ENCODE measurements at regions not wholly inside any gene's neighbourhood (a gene's known extent, or its start where the extent isn't known, plus 50 kb on each side); places are given as distances from the start of the nearest gene placed in this dataset.
"Not testable (repeated sequence)": the region's sequence is repeated elsewhere in the genome, so short reads cannot be mapped to it uniquely, and the experiment has no call there.

DNA sequence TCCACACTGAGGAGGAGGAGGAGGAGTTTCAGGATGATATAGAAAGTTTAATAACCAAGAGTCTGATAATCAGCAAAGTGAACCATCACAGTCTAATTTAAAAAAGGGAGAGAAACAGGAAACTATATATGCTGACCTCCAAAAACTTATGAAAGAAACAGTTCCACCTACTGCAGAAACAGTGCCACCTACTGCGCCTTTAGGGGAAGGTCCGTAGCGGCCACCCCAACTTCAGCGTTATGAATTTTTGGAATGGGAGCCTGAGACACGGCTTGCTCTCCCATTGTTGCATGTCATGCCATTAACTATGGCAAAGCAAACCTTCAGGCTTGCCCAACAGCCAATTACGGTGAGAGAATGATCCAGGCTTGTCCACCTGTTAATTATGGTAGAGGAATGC, 1719.2 kb upstream of the LRRTM1 start:
- DNase-seq: no peak

DNA sequence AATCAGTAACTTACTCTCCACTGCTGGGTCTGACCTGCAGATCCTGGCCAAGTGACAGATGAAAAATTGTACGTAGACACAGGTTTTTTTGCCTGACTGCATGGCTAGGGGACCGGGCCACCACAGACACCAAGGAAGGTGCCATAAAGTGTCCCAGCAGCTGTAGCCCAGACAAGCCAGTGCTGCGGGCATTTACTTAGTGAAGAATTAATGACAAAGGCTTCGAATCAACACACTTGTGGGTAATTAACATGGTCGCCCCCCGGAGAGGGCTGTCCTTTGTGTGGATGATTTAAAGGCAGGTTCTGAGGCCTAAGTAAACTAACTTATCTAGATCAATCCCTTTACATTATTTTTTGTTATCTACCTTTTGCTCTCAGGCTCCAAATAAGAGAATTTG, 1709.1 kb upstream of the LRRTM1 start:
- DNase-seq: no peak

GRCh38 chr2:82007071-82007664, 1702.6 kb upstream of the LRRTM1 start:
- DNase-seq: peak; percentile 49

DNA sequence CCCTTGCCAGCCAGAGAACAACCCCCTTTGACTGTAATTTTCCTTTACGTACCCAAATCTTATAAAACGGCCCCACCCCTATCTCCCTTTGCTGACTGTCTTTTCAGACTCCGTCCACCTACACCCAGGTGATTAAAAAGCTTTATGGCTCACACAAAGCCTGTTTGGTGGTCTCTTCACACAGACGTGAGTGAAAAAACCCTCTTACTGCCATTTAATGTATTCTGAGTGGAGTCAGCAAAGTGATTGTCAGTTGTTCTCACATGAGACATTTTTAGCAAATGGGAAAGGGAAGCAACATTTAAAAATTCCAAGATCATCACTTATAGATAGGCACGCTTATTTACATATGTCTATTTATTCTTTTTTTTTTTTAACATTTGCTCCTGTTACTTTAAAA, 1701.3 kb upstream of the LRRTM1 start:
- DNase-seq: not testable (repeated sequence)

GRCh38 chr2:82001614-82002013, 1697.1 kb upstream of the LRRTM1 start:
- no peak for DNase-seq

GRCh38 chr2:82000606-82001005, 1696.1 kb upstream of the LRRTM1 start:
- no peak for DNase-seq

DNA sequence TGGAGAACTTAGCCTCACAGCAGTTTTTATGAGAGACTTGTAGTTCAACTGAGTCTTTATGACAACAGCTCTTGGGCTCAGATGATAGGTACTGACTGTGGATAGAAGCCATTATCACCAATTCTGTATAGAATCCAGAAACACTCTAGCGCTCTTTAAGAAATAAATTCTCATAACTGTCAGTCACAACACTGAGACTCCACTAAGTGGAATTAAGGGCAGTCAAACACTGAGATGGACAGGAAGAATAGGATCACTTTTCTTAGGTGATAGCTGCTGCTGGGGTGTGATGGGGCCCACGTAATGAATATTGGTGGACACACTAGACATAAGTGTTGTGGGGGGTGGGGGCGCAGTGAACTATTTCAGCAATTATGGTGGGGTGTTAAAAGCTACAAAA, 1691.8 kb upstream of the LRRTM1 start:
- DNase-seq: no peak

DNA sequence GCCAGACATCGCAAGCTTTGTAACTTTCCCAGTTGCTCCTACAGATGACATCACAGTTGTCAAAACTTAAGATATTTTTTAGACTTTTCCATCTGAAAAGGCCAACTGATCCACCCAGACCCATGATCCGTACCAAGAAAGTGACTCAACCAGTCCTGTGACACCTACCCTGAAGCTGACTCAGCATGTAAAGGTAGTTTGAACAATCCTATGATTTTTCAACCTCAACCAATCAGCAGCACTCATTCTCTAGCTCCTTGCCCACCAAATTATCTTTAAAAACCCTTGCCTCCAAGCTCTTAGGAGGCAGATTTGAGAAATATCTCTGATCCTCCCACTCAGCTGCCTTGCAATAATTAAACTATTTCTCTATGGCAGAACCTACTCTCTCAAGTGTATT, 1686.7 kb upstream of the LRRTM1 start:
- no peak for DNase-seq

DNA sequence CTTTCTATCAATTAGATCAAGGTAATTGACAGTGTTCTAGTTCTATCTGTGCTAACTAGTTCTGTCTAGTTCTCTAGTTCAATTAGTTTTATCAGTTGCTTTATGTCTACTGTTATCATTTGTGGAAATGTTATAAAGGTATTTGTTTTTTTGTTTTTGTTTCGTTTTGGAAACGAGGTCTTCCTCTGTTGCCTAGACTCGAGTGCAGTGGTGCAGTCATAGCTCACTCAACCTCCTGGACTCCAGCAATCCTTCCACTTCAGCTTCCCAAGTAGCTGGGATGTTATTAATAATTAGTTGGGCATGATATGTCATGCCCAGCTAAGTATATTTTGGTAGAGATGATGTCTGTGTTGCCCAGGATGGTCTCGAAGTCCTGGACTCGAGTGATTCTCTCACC, 1682.8 kb upstream of the LRRTM1 start:
- DNase-seq: no peak

DNA sequence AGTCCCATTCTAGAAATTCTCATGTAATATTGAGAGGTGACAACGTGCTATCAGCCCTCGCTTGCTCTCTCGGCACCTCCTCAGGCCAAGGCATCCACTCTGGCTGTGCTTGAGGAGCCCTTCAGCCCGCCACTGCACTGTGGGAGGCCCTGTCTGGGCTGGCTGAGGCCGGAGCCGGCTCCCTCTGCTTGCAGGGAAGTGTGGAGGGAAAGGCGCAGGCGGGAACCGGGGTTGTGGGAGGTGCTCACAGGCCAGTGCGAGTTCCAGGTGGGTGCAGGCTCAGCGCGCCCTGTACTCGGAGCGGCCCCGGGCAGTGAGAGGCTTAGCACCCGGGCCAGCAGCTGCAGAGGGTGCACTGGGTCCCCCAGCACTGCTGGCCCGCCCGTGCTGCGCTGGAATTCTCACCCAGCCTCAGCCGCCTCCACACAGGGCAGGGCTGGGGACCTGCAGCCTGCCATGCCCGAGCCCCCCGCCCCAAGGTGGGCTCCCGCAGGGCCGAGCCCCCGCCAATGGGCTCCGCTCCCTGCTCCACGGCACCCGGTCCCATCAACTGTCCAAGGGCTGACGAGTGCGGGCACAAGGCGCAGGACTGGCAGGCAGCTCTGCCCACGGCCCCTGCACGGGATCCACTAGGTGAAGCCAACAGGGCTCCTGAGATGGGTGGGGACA, 1680.6 kb upstream of the LRRTM1 start:
- DNase-seq: no peak

- no peak for DNase-seq
Observed at GRCh38 chr2:81981585-81981984, 1677.0 kb upstream of the LRRTM1 start.

- DNase-seq: no peak
Observed at GRCh38 chr2:81979086-81979485, 1674.5 kb upstream of the LRRTM1 start.

DNA sequence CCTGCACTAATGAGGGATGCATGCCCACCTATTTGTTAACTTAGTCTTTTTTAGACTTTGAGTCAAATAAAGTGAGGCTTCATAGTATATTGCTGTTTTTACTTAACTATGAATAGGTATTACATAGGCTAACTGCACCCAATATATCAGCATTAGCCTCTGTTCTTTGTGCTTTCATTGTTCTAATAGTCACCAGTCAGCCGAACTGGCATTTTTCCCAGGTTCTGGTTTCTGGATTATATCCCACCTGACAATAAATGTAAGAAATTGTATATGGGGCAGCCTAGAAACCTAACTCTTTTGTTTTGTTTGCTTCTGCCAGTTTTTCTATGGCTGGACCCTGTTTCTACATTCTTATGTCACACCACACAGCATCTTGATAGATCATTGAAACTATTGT, 1672.4 kb upstream of the LRRTM1 start:
- DNase-seq: no peak

- DNase-seq: no peak
Observed at GRCh38 chr2:81974216-81974615, 1669.7 kb upstream of the LRRTM1 start.

DNA sequence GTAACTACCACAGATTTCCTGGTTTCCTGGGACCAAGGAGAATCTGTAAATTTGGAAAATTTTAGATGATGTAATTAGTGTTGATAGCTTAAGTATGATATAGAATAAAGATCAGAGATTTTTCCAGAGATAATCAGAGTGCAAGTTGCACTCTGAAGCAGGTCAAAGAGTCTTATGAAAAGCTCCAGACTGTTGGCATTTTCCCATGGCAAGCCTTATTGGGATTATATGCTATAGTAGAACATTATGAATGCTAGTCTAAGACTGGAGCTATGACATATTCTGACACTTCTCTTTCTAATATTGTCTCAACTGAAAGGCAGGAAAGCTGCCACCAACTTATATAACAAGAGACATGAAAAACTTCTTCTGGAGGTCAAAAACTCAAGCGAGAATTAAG, 1638.3 kb upstream of the LRRTM1 start:
- no peak for DNase-seq

DNA sequence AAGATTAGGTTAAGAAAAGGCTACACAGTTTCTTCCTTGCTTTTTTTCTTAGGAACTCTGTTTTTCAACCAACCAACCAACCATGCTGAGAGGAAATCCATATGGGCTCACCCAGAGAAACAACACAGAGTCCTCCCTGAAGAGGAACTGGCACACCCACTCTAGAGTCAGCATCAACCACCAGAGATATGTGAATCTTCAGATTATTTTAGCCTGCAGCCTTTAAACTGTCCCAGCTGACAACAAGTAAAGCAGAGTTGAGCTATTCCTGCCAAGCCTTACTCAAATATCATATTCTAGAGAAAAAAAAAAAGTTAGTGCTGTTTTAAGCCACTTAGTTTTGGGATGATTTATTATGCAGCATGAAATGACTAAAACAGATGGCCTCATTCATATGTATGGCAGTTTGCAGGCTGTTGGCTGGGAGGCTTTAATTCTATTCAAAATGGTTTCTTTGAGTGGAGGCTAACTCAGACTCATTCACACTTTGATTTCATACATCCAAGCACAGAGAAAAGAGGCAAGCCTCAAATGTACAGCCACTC, 1637.7 kb upstream of the LRRTM1 start:
- no peak for DNase-seq

DNA sequence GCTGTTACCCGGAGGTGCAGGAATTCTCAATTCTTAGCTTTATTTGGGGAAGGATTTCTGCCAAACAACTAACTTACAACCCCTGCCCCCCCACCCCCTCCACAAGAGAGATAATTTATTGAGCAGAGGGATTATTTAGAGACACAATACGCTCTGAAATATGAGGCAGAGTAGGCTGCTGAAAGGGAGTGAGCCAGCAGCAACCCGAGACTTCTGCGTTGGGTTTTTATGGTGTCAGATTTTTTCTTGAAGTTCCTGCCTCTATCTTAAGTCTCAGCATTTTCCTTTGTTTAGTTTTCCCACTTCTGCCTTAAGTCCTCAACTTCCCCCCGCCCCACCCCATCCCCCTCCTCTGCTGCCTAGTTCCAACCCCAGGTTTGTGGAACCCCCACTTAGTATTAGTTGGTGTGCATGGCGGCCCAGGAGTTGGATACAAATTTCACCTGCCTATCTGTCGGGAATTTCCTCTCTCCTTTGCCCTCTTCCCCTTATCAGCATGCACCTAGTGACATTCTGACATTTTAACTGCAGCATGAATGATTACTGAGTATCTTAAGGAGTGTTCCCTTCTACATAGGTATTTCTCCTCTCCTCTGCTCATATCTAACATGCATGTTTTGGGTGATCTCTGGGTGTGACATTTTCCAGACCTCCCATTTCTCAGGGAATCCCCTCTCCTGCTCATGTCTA, 1635.9 kb upstream of the LRRTM1 start:
- DNase-seq: no peak

DNA sequence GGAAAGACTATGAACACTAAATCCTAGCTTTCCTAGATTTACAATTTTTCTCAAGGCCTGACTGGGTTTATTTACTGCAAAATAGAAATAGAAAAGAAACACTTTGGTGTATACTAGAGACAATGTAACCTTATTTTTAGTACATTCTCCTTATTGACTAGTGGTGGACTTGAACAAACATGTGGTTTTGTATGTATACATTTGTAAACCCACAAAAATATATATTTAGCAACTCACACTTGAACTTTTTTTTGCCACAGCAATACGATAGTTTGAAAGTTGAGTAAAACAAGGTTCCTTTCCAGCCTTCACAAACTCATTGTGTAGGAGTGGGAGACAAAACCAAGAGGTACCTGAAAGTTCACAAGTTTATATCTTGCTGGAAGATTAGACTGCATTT, 1633.4 kb upstream of the LRRTM1 start:
- no peak for DNase-seq

DNA sequence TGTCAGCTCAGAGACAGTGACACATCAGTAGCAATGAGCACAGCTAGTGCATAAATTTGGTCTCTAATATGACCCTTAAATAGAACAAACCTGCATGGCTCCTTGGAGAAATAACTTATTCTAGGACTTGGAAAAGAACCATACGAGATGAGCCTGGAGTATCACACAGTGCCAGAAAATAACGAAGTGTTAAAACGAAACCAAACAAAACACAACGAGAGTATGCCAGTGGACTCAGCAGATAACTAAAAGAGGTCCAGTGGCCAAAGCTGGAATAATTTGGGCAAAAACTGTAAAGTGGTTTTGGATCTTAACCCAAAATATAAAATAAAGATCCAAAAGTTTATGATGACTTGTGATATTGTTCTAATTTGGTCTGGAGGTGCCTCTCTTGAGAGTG, 1599.0 kb upstream of the LRRTM1 start:
- DNase-seq: no peak

GRCh38 chr2:81901017-81901416, 1596.5 kb upstream of the LRRTM1 start:
- DNase-seq: peak; percentile 4

GRCh38 chr2:81895620-81896250, 1591.2 kb upstream of the LRRTM1 start:
- no peak for DNase-seq

DNA sequence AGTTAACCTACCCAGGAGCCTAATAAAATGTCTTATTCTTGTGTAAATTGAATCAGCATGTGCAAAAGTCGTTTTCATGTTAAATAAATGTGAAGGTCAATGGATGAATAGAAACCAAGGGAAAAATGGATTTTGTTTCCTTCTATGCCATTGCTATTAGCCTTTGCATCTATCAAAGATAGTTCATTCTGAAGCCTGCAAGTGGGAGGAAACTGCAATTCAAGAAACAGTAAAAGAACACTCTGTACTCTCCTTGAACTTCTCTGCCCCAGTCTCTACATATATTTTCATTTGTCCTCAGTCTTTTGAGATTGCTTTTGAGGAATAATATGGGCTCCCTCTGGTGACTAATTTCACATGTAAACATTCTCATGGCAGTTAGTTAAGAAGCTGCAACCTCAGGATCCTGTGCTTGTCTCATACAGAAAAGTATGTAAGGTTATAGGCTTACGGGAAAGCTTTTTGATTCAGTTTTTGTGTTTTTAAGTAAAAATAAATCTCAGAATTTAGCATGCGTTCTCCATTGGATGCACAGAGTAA, 1590.0 kb upstream of the LRRTM1 start:
- DNase-seq: peak; percentile 16

DNA sequence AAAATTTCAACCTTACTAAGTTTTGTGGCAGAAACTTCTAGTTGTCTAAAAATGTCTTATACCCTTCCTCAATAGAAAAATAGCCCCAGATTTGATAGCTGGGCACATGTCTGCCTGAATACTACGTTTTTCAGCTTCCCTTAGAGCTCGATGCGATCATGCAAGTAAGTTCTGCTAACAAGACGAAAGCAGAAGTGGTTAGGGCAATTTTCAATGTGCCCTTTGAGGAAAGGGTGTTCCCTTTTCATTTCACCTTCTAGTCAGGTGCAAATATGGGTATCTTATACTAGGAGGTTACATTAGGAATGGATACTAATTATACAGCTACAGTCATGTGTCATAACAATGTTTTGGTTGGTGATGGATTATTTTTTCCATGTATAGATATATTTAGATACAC, 1572.1 kb upstream of the LRRTM1 start:
- no peak for DNase-seq

Measured in fibroblast of skin of scalp (primary cell).